ENCODE measurements at regions not wholly inside any gene's neighbourhood (a gene's known extent, or its start where the extent isn't known, plus 50 kb on each side); places are given as distances from the start of the nearest gene placed in this dataset.

DNA sequence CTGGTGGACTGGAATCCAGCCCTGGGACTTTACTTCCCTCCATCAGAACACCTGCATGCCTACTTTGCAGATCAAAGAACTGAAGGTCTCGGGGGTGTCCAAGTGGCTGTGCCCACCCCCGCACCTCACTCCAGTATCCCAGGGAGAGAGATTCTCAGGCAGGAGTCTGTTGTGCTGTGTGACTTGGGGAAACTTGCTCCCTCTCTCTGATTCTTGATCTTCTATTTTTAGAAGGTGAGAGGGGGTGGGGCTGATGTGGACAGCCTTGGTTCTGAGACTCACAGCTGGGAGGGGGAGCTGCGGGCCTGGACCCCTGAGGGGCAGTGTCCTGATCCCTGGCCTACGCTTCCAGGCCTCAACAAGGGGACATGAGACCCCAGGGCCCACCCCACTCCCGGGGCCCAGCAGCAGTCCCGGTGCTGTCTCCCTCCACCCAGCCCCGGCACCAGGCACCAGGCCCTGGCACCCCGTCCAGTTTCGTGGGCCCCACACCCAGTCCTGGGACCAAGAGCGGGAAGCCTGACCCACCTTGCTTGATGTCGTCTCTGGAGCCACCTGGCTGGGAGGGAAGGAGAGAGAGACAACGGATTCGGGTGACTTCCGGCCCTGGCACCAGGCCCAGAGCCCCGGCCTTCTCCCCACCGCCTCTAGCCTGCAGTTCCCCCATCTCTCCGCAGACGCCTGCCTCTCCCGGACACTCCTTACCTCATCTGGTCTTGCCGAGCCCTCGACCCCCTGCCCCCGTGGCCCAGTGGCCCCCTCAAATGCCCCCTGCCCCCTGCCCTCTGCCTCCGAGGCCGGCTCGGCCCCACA, 74.0 kb upstream of the SPTLC1 start:
- Histone ChIP-seq H3K27ac (no peak overlapping the region), H3K4me3 (no peak overlapping the region), H3K4me1 (ENCODE audit: low read depth) (no peaks in the 10 kb centered on the region), H3K36me3 (no peaks in the 10 kb centered on the region), H3K27me3 (no peaks in the 10 kb centered on the region), H3K9me3 (ENCODE audit: low read depth) (no peaks in the 10 kb centered on the region)
- TF ChIP-seq, protein P1, sequence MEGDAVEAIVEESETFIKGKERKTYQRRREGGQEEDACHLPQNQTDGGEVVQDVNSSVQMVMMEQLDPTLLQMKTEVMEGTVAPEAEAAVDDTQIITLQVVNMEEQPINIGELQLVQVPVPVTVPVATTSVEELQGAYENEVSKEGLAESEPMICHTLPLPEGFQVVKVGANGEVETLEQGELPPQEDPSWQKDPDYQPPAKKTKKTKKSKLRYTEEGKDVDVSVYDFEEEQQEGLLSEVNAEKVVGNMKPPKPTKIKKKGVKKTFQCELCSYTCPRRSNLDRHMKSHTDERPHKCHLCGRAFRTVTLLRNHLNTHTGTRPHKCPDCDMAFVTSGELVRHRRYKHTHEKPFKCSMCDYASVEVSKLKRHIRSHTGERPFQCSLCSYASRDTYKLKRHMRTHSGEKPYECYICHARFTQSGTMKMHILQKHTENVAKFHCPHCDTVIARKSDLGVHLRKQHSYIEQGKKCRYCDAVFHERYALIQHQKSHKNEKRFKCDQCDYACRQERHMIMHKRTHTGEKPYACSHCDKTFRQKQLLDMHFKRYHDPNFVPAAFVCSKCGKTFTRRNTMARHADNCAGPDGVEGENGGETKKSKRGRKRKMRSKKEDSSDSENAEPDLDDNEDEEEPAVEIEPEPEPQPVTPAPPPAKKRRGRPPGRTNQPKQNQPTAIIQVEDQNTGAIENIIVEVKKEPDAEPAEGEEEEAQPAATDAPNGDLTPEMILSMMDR (IDR thresholded peaks at IDR 0.05; ENCODE audit: low read depth, low read length) = no peak
- DNase-seq (ENCODE audit: low read depth in 1 of 2, low spot score in 1 of 2) = peak in 1 of 2 donors; percentile 15

DNA sequence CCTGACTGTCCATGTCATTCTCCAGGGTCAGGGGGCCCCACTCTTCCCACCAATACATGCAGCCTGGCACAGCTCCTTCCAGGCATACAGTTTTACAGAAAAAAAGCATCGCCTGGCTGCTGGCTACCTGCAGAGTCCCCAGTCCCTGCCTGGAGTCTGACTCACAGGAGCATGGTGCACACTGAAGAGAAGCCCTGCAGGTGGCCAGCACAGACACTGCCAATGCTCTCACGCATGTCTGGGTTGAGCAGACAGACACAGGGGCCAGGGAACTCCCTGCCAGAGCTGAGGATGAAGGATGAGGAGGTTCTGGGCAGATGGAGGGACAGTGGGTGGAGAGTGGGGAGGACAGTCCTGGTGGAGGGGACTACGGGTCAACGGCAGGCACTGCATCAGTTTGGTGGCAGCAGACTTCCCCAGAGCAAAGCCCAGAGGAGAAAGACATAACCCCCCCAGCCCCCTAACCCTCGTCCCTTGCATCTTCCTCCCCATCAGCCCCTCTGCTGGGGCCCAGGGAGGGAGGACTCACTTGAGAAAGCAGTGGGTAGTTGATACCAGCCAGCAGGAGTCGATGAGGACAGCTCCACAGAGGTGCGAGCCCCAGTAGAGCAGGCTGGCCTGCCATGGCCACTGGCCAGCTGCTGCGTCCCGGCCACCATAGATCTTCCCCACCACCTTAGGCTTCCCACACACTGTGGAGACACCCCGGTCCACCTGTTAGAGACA, 72.9 kb upstream of the SPTLC1 start:
- Histone ChIP-seq H3K36me3 (no peaks in the 10 kb centered on the region), H3K9me3 (ENCODE audit: low read depth) (no peaks in the 10 kb centered on the region), H3K27ac (no peak overlapping the region), H3K27me3 (no peaks in the 10 kb centered on the region), H3K4me1 (ENCODE audit: low read depth) (no peaks in the 10 kb centered on the region), H3K4me3 (no peak overlapping the region)
- no peak for DNase-seq (ENCODE audit: low read depth in 1 of 2, low spot score in 1 of 2)
- TF ChIP-seq, protein P1 (IDR thresholded peaks at IDR 0.05; ENCODE audit: low read depth, low read length) = no peak

DNA sequence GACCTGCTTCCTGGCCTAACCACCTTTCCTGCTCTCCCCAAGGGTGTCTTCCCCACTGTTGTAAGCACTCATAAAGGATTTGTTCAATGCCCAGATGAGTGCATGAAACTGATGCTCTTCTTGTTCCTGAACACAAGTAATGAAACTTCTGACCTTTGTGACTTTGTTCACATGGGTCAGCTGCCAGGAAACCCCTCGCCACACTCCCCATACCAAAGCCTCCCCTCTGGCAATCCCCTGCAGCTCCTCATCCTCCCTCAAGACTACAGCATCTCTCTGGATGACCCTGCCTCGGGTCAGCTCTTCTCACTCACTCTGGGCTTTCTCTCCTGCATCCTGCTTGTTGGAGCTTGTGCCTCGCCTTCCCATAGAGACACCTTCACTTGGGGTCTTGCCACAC, 72.2 kb upstream of the SPTLC1 start:
- TF ChIP-seq, protein P1 (IDR thresholded peaks at IDR 0.05; ENCODE audit: low read depth, low read length) = no peak
- Histone ChIP-seq H3K27me3 (no peaks in the 10 kb centered on the region), H3K4me1 (ENCODE audit: low read depth) (no peaks in the 10 kb centered on the region), H3K9me3 (ENCODE audit: low read depth) (no peaks in the 10 kb centered on the region), H3K27ac (no peak overlapping the region), H3K4me3 (no peak overlapping the region), H3K36me3 (no peaks in the 10 kb centered on the region)
- DNase-seq (ENCODE audit: low read depth in 1 of 2, low spot score in 1 of 2) = no peak

DNA sequence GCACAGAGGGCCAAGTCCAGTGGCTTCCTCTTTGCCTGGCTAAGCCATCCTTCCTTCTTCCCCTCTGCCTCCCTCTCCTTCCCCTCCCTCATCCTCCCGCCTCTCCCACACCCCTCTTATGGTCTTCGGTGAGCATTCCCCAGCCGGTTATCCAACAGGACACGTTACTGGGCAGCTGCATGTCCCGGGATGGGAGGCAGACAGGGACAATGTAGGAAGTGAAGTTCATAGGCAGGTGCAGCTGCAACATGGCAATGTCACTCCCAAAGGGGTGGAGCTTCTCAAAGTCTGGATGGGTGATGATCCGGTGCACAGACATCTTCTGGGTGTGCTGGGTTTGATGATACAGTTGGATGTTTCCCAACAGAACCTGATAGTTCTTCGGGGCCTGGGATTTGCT, 71.4 kb upstream of the SPTLC1 start:
- no peaks in the 10 kb centered on the region for H3K36me3 ChIP-seq
- no peaks in the 10 kb centered on the region for H3K9me3 ChIP-seq (ENCODE audit: low read depth)
- H3K27me3 ChIP-seq = no peaks in the 10 kb centered on the region
- no peak overlapping the region for H3K4me3 ChIP-seq
- no peaks in the 10 kb centered on the region for H3K4me1 ChIP-seq (ENCODE audit: low read depth)
- DNase-seq (ENCODE audit: low read depth in 1 of 2, low spot score in 1 of 2) = no peak
- no peak overlapping the region for H3K27ac ChIP-seq
- TF ChIP-seq, protein P1 (IDR thresholded peaks at IDR 0.05; ENCODE audit: low read depth, low read length) = no peak

DNA sequence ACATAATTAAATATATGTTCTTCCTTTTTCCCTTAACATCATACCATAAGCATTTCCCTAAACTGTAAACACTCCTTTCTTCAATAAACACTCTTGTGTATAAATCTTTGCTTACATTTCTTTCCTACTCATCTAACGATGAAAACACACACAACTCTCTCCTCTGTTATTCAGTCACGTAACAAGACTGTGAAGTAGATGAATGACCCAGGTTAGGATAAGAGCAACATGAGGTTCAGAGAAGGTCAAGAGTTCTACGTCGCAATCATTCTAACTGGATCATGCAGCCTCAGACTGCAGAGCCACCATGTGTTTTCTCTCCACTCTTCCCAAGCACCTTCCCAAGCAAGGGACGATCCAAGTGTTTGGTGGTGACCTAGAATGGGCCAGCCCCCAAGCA, 70.5 kb upstream of the SPTLC1 start:
- Histone ChIP-seq H3K27me3 (no peaks in the 10 kb centered on the region), H3K27ac (no peak overlapping the region), H3K9me3 (ENCODE audit: low read depth) (no peaks in the 10 kb centered on the region), H3K36me3 (no peaks in the 10 kb centered on the region), H3K4me1 (ENCODE audit: low read depth) (no peaks in the 10 kb centered on the region), H3K4me3 (no peak overlapping the region)
- TF ChIP-seq, protein P1 (IDR thresholded peaks at IDR 0.05; ENCODE audit: low read depth, low read length) = no peak
- no peak for DNase-seq (ENCODE audit: low read depth in 1 of 2, low spot score in 1 of 2)
